Panc1 (cell line): ENCODE measurements at regions not wholly inside any gene's neighbourhood (a gene's known extent, or its start where the extent isn't known, plus 50 kb on each side); places are given as distances from the start of the nearest gene placed in this dataset.

ENCODE experiments used
- POLR2AphosphoS5 ChIP-seq: IDR thresholded peaks from 2 replicates; pipeline ENCODE4 v1.6.1; 2012; ENCODE audit warnings: mild to moderate bottlenecking, low read depth, low read length, moderate library complexity
- TF ChIP-seq, protein P1 (sequence below): fragments of 450-650 bp; IDR thresholded peaks from 2 replicates; pipeline ENCODE4 v1.5.1; 2017; ENCODE audit warnings: mild to moderate bottlenecking

DNA sequence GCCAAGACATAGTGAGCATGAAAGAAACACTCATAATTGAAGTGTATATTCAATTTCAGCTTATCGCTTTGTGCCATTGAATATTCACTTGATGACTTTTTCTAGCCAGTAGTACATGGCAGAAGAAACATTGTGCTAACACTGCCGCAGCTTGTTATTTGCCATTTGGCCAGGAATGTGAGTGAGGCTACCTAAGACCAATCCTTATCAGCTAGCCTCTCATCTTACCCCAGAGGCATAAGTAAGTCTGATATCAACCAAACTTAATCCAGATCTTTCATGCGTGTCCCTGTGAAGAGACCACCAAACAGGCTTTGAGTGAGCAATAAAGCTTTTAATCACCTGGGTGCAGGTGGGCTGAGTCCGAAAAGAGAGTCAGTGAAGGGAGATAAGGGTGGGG is 586.0 kb upstream of the MBL2 start:
- TF ChIP-seq, protein P1, sequence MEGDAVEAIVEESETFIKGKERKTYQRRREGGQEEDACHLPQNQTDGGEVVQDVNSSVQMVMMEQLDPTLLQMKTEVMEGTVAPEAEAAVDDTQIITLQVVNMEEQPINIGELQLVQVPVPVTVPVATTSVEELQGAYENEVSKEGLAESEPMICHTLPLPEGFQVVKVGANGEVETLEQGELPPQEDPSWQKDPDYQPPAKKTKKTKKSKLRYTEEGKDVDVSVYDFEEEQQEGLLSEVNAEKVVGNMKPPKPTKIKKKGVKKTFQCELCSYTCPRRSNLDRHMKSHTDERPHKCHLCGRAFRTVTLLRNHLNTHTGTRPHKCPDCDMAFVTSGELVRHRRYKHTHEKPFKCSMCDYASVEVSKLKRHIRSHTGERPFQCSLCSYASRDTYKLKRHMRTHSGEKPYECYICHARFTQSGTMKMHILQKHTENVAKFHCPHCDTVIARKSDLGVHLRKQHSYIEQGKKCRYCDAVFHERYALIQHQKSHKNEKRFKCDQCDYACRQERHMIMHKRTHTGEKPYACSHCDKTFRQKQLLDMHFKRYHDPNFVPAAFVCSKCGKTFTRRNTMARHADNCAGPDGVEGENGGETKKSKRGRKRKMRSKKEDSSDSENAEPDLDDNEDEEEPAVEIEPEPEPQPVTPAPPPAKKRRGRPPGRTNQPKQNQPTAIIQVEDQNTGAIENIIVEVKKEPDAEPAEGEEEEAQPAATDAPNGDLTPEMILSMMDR, result no peak
- no peak for TF ChIP-seq POLR2AphosphoS5
